Endodermal cell (in vitro differentiated cells): ENCODE measurements at regions not wholly inside any gene's neighbourhood (a gene's known extent, or its start where the extent isn't known, plus 50 kb on each side); places are given as distances from the start of the nearest gene placed in this dataset.

Source experiments
- DNase-seq: peaks from one replicate; pipeline ENCODE4 v3.0.0-alpha.2; 2017
- H3K27ac ChIP-seq: 2 replicates; pipeline ENCODE4 v1.5.1; 2013; ENCODE audit warnings: mild to moderate bottlenecking, low read depth, low read length, moderate library complexity
- H3K27me3 ChIP-seq: 2 replicates; pipeline ENCODE4 v1.6.1; 2013; ENCODE audit warnings: mild to moderate bottlenecking, low read length, moderate library complexity; ENCODE audit not compliant: insufficient read depth, control insufficient read depth, poor library complexity, severe bottlenecking
- H3K36me3 ChIP-seq: 2 replicates; pipeline ENCODE4 v1.7.0; 2013; ENCODE audit warnings: mild to moderate bottlenecking, low read length, moderate library complexity; ENCODE audit not compliant: control insufficient read depth, insufficient read depth
- H3K4me1 ChIP-seq: one replicate; pipeline ENCODE4 v1.7.0; 2013; ENCODE audit warnings: low read length; ENCODE audit not compliant: control insufficient read depth, insufficient read depth
- H3K4me3 ChIP-seq: 2 replicates; pipeline ENCODE4 v1.5.1; 2013; ENCODE audit warnings: mild to moderate bottlenecking, low read length, moderate library complexity
- H3K9ac ChIP-seq: 2 replicates; pipeline ENCODE4 v1.6.1; 2013; ENCODE audit warnings: mild to moderate bottlenecking, low read length, moderate library complexity; ENCODE audit not compliant: poor library complexity, severe bottlenecking; ENCODE audit errors: extremely low read depth
- H3K9me3 ChIP-seq: 2 replicates; pipeline ENCODE4 v1.6.1; 2013; ENCODE audit warnings: mild to moderate bottlenecking, low read length, moderate library complexity; ENCODE audit not compliant: control insufficient read depth
- H3K27ac Mint-ChIP-seq: 2 replicates; pipeline ENCODE4 v1.8.0; 2020; ENCODE audit warnings: mixed read lengths
- H3K27me3 Mint-ChIP-seq: 2 replicates; pipeline ENCODE4 v1.8.0; 2021; ENCODE audit warnings: mild to moderate bottlenecking, mixed read lengths; ENCODE audit not compliant: insufficient read depth
- H3K36me3 Mint-ChIP-seq: 2 replicates; pipeline ENCODE4 v1.8.0; 2020; ENCODE audit warnings: low read depth, mixed read lengths
- H3K4me1 Mint-ChIP-seq: 2 replicates; pipeline ENCODE4 v1.8.0; 2020; ENCODE audit warnings: mixed read lengths
- H3K4me3 Mint-ChIP-seq: 2 replicates; pipeline ENCODE4 v1.8.0; 2020; ENCODE audit warnings: mild to moderate bottlenecking, moderate library complexity, mixed read lengths
- H3K9me3 Mint-ChIP-seq: 2 replicates; pipeline ENCODE4 v1.8.0; 2020; ENCODE audit warnings: mild to moderate bottlenecking, mixed read lengths
- CTCF ChIP-seq: fragments of 200-600 bp; sonication (generic); conservative IDR thresholded peaks from 2 replicates; pipeline ENCODE4 v1.5.0; 2021; ENCODE audit warnings: antibody characterized with exemption, mild to moderate bottlenecking
- WGBS, 2 experiments: methylation state at CpG; one replicate each; pipeline versions ENCODE4 v1.1.5 to v1.1.7; 2013; ENCODE audit warnings: missing lambda C conversion rate in 2 of 2, mixed read lengths in 1 of 2; ENCODE audit not compliant: insufficient coverage in 1 of 2, insufficient read length in 1 of 2; 5-methylcytosine and 5-hydroxymethylcytosine counted together

GRCh38 chr15:70566989-70567388 is 196.4 kb downstream of the UACA start:
- peak; percentile 22 for DNase-seq
- H3K4me3 Mint-ChIP-seq, result no peak overlapping the region
- Histone ChIP-seq H3K4me3 (no peak overlapping the region), H3K27me3 (no peaks in the 10 kb centered on the region), H3K27ac (no peak overlapping the region), H3K36me3 (no peaks in the 10 kb centered on the region), H3K9ac (no peak overlapping the region), H3K9me3 (no peaks in the 10 kb centered on the region), H3K4me1 (peaks cover 8% of the 10 kb centered on the region)
- H3K9me3 Mint-ChIP-seq, result no peaks in the 10 kb centered on the region
- H3K36me3 Mint-ChIP-seq, result no peaks in the 10 kb centered on the region
- 82 to 86% methylated on average over 9 to 11 of the region's 11 CpGs for WGBS, 2 experiments
- H3K27ac Mint-ChIP-seq, result no peak overlapping the region
- H3K4me1 Mint-ChIP-seq, result peaks cover 5% of the 10 kb centered on the region
- peaks cover 1% of the 10 kb centered on the region for H3K27me3 Mint-ChIP-seq
- TF ChIP-seq CTCF, result no peak

GRCh38 chr15:70566047-70566835 is 197.1 kb downstream of the UACA start:
- Histone ChIP-seq H3K36me3 (no peaks in the 10 kb centered on the region), H3K4me3 (no peak overlapping the region), H3K9me3 (no peaks in the 10 kb centered on the region), H3K4me1 (peaks cover 8% of the 10 kb centered on the region), H3K27me3 (no peaks in the 10 kb centered on the region), H3K9ac (no peak overlapping the region), H3K27ac (no peak overlapping the region)
- peak; percentile 53 for TF ChIP-seq CTCF
- Mint-ChIP-seq H3K4me1 (peaks cover 5% of the 10 kb centered on the region), H3K27me3 (peaks cover 3% of the 10 kb centered on the region), H3K9me3 (no peaks in the 10 kb centered on the region), H3K4me3 (no peak overlapping the region), H3K27ac (no peak overlapping the region), H3K36me3 (no peaks in the 10 kb centered on the region)
- WGBS, 2 experiments, result 72 to 75% methylated on average over 9 to 14 of the region's 14 CpGs
- peak; percentile 76 for DNase-seq

- WGBS, 2 experiments, result 92 to 93% methylated on average over 4 to 6 of the region's 6 CpGs
- Mint-ChIP-seq H3K27ac (no peak overlapping the region), H3K9me3 (no peaks in the 10 kb centered on the region), H3K36me3 (no peaks in the 10 kb centered on the region), H3K4me3 (no peak overlapping the region), H3K4me1 (peaks cover 17% of the 10 kb centered on the region), H3K27me3 (peaks cover 3% of the 10 kb centered on the region)
- no peak overlapping the region for H3K4me3 ChIP-seq
- DNase-seq, result peak; percentile 38
- no peak for TF ChIP-seq CTCF
- H3K27me3 ChIP-seq, result no peaks in the 10 kb centered on the region
- H3K9ac ChIP-seq, result no peak overlapping the region
- no peaks in the 10 kb centered on the region for H3K9me3 ChIP-seq
- H3K36me3 ChIP-seq, result no peaks in the 10 kb centered on the region
- peaks cover 8% of the 10 kb centered on the region for H3K4me1 ChIP-seq
- no peak overlapping the region for H3K27ac ChIP-seq
Measured at GRCh38 chr15:70563561-70564095, 199.7 kb downstream of the UACA start.
